Hematopoietic multipotent progenitor cell treated with erythropoietin and hydrocortisone succinate and interleukin-3 and kit ligand, for 6 days (in vitro differentiated cells): ENCODE measurements at regions not wholly inside any gene's neighbourhood (a gene's known extent, or its start where the extent isn't known, plus 50 kb on each side); places are given as distances from the start of the nearest gene placed in this dataset.
A peak's percentile ranks its signal among the peaks of the same experiment; 100 is the strongest.

ENCODE experiments used
- DNase-seq: peaks from one replicate; pipeline ENCODE4 v3.0.0-alpha.2; 2015

DNA sequence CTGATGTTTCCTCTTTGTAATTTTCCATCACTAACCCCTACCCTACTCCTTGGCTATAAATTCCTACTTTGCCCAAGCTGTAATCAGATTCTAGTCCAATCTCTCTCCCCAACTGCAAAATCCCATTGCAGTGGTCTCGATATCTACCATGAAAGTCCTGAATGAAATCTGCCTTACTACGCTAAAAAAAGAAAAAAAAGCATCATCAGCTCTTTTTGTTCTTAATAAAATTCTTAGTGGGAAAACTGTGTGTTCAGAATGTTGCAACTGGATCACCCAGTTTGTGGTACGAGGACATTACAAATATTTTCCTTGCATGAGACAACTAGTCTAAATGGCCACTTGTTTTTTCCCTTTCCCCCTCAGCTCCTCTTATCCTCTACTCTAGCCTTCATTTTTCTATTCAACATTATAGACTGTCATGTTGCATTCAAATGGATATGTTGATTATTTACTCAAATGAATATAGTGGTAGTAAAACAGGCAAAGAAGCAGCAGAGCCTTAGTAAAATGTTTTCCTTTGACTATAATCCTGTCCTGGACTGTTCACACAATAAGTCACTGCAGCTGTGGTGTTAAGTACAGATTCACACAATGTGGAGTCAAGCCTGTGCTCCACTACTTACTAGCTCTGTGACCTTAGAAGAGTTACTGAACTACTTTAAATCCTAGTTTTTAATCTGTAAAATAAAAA, 527.1 kb upstream of the MARCKS start:
- DNase-seq, result no peak

DNA sequence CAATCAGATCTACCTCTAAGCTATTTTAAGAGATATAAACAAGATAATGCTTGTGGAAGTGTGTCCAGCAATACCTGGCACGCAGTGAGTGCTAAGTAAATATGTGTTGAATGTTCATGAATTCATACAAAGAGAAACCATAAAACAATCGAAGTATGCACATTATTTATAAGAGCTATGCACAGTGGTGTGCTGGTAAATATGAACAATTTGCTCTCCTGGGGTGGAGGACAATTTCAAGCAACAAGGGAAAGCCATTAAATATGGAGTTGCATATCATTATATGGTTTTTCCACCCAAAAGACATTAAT, 526.6 kb upstream of the MARCKS start:
- DNase-seq, result no peak

DNA sequence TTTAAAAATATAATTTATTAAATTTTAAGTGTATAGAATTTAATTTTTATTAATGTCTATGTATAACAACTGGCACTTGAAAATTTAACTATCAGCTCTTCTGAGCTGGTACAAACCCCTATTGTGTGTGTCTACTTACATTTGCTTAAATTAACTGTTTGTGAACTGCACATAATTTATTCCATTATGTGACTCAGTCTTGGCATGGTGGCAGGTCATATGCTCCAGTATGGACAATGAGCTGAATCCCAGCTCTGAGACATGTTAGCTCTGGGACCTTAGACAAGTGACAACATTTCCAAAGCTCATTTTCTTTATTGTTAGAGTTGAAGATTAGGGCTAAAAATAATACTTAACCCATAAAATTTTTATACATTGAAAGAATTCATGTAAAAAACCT, 526.1 kb upstream of the MARCKS start:
- no peak for DNase-seq

DNA sequence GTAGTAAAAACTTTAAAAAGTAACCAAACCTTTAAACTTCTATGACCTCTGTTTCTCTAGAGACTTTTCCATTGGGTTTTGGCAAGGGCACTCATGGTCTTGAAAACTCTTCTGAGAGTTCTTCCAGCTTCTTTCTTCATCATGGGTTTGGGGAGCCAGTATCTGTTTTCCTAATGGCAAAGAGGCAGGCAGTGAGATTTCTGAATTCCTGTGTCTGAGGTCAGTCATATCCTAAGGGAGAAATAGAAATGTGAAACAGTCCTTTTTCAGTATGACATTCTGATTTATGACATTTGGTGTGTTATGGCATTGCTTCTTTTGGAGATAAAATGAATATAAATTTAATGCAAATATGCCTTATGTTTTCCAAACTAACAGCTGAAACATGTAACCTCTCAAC, 518.5 kb upstream of the MARCKS start:
- no peak for DNase-seq

DNA sequence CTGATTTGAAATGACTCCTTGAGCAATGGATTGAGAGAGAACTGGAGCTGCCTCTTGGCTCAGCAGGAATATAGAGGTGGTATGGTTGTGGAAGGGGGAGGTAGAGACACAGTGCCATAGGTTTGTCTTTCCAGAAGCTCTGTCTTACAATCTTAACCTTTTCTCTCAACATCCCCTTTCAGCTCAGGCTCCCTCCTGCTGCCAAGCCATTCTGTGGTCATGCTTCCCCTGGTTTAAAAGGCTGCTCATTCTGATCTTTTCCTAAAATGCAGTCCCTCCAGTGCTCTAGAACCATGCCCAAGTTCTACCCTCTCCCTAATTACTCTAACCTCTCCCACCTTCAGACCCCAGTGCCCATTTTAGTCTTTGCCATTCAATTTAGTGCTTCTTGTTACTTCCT, 517.9 kb upstream of the MARCKS start:
- DNase-seq, result no peak

DNA sequence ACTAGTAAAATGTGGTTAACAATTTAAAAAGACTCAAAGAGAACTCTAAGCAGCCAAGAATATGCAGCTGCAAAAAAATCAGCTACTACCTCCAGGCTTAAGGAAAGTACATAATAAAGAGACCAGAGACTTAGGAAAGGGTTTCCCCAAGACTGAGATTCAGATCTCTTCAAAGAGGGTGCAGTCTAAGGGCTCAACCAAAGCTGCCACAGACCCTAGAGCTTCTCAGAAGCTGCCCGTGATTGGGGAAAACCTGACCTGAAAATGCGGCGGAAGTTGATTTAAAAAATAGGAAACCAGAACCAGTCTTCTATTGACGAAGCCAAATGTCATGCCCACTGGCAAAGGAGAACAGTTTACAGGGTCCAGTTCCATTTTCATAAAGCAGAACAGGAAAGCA, 516.8 kb upstream of the MARCKS start:
- no peak for DNase-seq

GRCh38 chr6:113343940-113344339, 513.2 kb upstream of the MARCKS start:
- DNase-seq, result no peak

- no peak for DNase-seq
Observed at GRCh38 chr6:113344969-113345368, 512.2 kb upstream of the MARCKS start.

DNA sequence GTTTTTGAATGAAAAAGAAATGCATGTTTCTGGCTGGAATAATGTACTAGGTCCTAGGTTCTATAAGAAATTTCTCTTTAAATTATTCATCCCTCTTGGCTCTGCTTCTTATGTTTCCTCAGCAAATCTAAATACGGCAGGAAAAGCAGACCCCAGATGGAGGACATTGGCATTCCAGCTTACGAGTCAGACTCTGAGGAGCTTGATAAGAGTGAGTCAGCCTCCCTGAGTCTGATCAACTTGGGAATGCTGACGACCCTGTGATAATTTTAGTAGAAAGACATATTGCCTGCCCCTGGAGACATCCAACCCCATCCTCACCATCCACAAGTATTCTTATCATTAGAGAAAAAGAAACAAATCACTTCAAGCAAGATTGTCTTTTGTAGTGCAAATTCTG, 509.7 kb upstream of the MARCKS start:
- DNase-seq, result no peak

DNA sequence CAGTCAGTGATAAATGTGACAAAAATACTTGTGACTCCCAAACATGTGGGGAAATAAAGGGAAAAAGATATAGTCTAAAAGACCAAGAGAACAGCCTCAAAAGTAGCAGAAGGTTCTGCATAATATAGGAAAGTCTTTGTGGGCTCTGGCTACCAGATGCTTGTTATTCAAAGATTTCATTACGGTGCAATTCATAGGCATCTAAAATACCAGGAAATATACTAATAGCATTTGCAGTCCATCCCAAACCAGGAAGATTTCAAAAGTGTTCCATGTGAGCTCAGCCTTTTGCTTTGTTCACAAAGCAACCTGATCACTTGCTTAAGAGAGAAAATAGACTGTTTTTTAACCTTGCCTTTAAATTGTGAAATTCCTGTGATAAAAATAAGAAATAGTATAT, 506.7 kb upstream of the MARCKS start:
- no peak for DNase-seq

GRCh38 chr6:113351173-113351834, 505.8 kb upstream of the MARCKS start:
- peak; percentile 23 for DNase-seq

DNA sequence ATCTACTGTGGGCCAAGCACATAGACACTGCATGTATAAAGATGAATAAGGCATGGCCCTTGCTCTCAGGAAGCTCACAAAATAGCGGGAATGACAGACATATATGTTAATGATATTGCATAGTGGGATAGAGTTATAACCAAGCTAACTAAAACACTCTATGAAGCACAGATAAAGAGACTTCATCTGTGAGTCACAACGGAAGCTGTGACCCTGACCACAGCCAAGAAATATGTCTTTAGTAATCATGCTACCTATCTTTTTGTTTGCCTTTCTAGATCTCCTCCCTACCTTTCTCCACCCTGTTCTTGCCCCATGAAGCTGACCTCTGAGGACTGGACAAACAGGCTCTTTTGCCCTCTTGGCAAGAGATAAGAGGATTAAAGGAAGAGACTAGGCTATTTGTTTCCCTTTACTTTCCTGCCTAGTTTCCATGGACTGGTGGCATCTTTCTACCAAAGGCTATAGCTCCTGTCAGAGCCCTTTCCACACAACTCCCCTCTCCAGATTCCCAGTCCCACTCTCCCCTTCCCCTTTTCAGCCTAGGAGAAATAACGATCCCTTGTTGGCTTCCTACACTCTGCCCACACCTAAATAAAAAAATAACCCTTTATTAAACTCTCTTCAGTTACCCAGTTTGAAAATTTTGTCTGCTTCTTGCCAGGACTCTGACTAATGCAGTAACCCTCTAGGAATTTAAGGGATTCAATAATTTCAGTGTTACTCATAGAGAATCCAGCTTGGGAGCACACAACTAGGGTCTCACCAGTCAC, 504.9 kb upstream of the MARCKS start:
- DNase-seq, result peak; percentile 19

GRCh38 chr6:113352831-113353230, 504.3 kb upstream of the MARCKS start:
- DNase-seq, result no peak

DNA sequence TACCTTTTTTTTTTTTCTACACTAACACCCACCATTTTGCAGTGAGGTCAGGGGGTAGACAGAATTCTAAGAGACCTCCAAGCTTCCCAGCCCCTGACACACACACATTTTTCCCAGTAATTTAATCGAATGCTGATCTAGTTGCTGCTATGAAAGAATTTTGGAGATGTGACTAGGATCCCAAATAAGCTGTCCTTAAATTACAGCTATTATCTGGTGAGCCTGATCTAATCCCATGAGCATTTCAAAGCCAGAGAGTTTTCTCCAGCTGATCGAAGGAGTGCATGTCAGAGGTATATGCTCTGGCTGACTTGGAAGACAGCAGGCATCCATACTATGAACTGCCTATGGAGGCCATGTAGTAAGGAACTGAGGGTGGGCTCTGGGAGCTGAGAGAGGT, 503.8 kb upstream of the MARCKS start:
- DNase-seq, result no peak

GRCh38 chr6:113354204-113354895, 502.8 kb upstream of the MARCKS start:
- no peak for DNase-seq

- no peak for DNase-seq
Observed at GRCh38 chr6:113356139-113356538, 501.0 kb upstream of the MARCKS start.

- DNase-seq, result no peak
Observed at GRCh38 chr6:113357041-113357440, 500.1 kb upstream of the MARCKS start.

- no peak for DNase-seq
Observed at GRCh38 chr6:113358063-113358583, 499.0 kb upstream of the MARCKS start.

- DNase-seq, result no peak
Observed at GRCh38 chr6:113359155-113360140, 497.7 kb upstream of the MARCKS start.

GRCh38 chr6:113361014-113361645, 496.0 kb upstream of the MARCKS start:
- DNase-seq, result no peak

GRCh38 chr6:113362301-113363047, 494.7 kb upstream of the MARCKS start:
- DNase-seq, result no peak
